ENCODE measurements at regions not wholly inside any gene's neighbourhood (a gene's known extent, or its start where the extent isn't known, plus 50 kb on each side); places are given as distances from the start of the nearest gene placed in this dataset.

DNA sequence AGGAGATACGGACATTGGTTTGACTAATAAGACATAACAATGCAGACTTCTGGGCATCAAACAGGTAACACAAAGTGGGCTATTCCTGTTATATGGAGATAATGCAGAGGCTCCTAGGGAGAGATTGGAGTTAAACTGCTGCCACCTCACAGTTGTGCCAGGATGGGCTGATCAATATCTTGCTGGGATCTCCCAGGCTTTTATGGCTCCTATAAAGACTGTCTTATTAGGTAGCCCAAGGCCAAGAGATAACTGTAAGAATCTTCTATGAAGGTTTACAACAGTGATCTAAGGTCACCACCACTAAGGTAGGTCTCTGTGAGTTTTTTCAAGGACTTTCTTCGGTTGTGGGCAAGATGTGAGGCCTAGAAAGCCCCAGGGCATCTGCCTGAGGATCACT is 345.8 kb downstream of the KLF5 start:
- no peak for ATAC-seq (ENCODE audit: low read depth)
- no peaks in the 10 kb centered on the region for H3K36me3 ChIP-seq (ENCODE audit: control insufficient read depth, insufficient read depth, low read length)
- no peak overlapping the region for H2BK20ac ChIP-seq (ENCODE audit: low read depth, low read length)
- TF ChIP-seq, protein P1, sequence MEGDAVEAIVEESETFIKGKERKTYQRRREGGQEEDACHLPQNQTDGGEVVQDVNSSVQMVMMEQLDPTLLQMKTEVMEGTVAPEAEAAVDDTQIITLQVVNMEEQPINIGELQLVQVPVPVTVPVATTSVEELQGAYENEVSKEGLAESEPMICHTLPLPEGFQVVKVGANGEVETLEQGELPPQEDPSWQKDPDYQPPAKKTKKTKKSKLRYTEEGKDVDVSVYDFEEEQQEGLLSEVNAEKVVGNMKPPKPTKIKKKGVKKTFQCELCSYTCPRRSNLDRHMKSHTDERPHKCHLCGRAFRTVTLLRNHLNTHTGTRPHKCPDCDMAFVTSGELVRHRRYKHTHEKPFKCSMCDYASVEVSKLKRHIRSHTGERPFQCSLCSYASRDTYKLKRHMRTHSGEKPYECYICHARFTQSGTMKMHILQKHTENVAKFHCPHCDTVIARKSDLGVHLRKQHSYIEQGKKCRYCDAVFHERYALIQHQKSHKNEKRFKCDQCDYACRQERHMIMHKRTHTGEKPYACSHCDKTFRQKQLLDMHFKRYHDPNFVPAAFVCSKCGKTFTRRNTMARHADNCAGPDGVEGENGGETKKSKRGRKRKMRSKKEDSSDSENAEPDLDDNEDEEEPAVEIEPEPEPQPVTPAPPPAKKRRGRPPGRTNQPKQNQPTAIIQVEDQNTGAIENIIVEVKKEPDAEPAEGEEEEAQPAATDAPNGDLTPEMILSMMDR (conservative IDR thresholded peaks at IDR 0.05; ENCODE audit: low read depth, low read length): no peak
- TF ChIP-seq MAZ (IDR thresholded peaks at IDR 0.05; ENCODE audit: borderline replicate concordance, low read depth, low read length): no peak
- TF ChIP-seq NFE2L2 (IDR thresholded peaks at IDR 0.05; ENCODE audit: low read depth, low read length): no peak
- TF ChIP-seq, protein P2, sequence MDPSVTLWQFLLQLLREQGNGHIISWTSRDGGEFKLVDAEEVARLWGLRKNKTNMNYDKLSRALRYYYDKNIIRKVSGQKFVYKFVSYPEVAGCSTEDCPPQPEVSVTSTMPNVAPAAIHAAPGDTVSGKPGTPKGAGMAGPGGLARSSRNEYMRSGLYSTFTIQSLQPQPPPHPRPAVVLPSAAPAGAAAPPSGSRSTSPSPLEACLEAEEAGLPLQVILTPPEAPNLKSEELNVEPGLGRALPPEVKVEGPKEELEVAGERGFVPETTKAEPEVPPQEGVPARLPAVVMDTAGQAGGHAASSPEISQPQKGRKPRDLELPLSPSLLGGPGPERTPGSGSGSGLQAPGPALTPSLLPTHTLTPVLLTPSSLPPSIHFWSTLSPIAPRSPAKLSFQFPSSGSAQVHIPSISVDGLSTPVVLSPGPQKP (IDR thresholded peaks at IDR 0.05; ENCODE audit: borderline replicate concordance, low read depth, low read length): no peak
- TF ChIP-seq, protein P3, sequence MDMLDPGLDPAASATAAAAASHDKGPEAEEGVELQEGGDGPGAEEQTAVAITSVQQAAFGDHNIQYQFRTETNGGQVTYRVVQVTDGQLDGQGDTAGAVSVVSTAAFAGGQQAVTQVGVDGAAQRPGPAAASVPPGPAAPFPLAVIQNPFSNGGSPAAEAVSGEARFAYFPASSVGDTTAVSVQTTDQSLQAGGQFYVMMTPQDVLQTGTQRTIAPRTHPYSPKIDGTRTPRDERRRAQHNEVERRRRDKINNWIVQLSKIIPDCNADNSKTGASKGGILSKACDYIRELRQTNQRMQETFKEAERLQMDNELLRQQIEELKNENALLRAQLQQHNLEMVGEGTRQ (IDR thresholded peaks at IDR 0.05; ENCODE audit: low read depth, low read length): no peak
- no peak for TF ChIP-seq SMC3 (IDR thresholded peaks at IDR 0.05; ENCODE audit: low read depth, low read length)
- TF ChIP-seq FOS (IDR thresholded peaks at IDR 0.05; ENCODE audit: low read depth, low read length): no peak
- TF ChIP-seq CEBPB (IDR thresholded peaks at IDR 0.05; ENCODE audit: low read depth, low read length): no peak
- no peak for TF ChIP-seq RFX5 (IDR thresholded peaks at IDR 0.05; ENCODE audit: low read depth, low read length)
- no peak for TF ChIP-seq CHD1 (IDR thresholded peaks at IDR 0.05; ENCODE audit: low read depth, low read length)
- TF ChIP-seq BHLHE40 (IDR thresholded peaks at IDR 0.05; ENCODE audit: low read depth, low read length): no peak
- no peak for TF ChIP-seq MAFK (IDR thresholded peaks at IDR 0.05; ENCODE audit: low read depth, low read length)
- H2AFZ ChIP-seq (replicated peaks; ENCODE audit: low read length, poor library complexity): no peak overlapping the region
- H4K20me1 ChIP-seq (ENCODE audit: insufficient read depth, low read length): no peaks in the 10 kb centered on the region
- H3K18ac ChIP-seq (ENCODE audit: low read depth, low read length): no peak overlapping the region
- CTCF ChIA-PET: no interaction called here
- DNase-seq: no peak
- H3K9me3 ChIP-seq (ENCODE audit: control insufficient read depth, insufficient read depth, low read length): no peaks in the 10 kb centered on the region
- H3K23ac ChIP-seq (ENCODE audit: low read depth, low read length): no peak overlapping the region
- H3K27me3 ChIP-seq (ENCODE audit: control insufficient read depth, insufficient read depth, low read length): peaks cover 6% of the 10 kb centered on the region; the same call in 1 of the 2 replicates
- no TSS peak for BruUV-seq (replicated peaks)
- no peak overlapping the region for H2AK5ac ChIP-seq (ENCODE audit: low read depth, low read length)
- in situ Hi-C loops (cut with MboI; ENCODE audit: low sequenced_read_pairs): no loop called here
- H2BK15ac ChIP-seq (ENCODE audit: low read depth, low read length): no peak overlapping the region
- H2BK120ac ChIP-seq (ENCODE audit: low read depth, low read length): no peak overlapping the region
- no peak overlapping the region for H2BK5ac ChIP-seq (ENCODE audit: low read depth, low read length, poor library complexity, severe bottlenecking)
- no peak overlapping the region for H4K91ac ChIP-seq (ENCODE audit: insufficient read depth, low read depth, low read length)
- H3K4me3 ChIP-seq (ENCODE audit: insufficient read depth, low read depth, low read length): no peak overlapping the region
- no peak overlapping the region for H2AK9ac ChIP-seq (replicated peaks; ENCODE audit: low read depth, low read length, poor library complexity)
- no peak overlapping the region for H3K56ac ChIP-seq (ENCODE audit: extremely low read depth, insufficient read depth, low read length)
- H3K4ac ChIP-seq (ENCODE audit: low read depth, low read length): no peak overlapping the region
- WGBS, 2 experiments (ENCODE audit: extremely low coverage in 2 of 2, insufficient read length in 1 of 2): 60% methylated on average over 1 of the region's 2 CpGs; no CpG with 5 or more reads in 1 of the 2 experiments
- dilution Hi-C loops (cut with HindIII; ENCODE audit: low sequenced_read_pairs, unreplicated experiment): no loop called here
- no peak overlapping the region for H4K5ac ChIP-seq (ENCODE audit: low read depth, low read length)
- H3K4me1 ChIP-seq (ENCODE audit: control insufficient read depth, insufficient read depth, low read length): peaks cover 1% of the 10 kb centered on the region; the same call in 1 of the 2 replicates
- intact Hi-C loops (cut with micrococcal nuclease): no loop called here
- no peaks in the 10 kb centered on the region for H3K79me1 ChIP-seq (ENCODE audit: low read depth in 1 of 2, low read length in 2 of 2)
- no peak overlapping the region for H3K14ac ChIP-seq (replicated peaks; ENCODE audit: low read depth, low read length)
- no peak overlapping the region for H3K4me2 ChIP-seq (ENCODE audit: low read depth, low read length)
- no peak overlapping the region for H3K27ac ChIP-seq (ENCODE audit: insufficient read depth, low read length)
- no peaks in the 10 kb centered on the region for H3K9me1 ChIP-seq (ENCODE audit: insufficient read depth, low read length)
- no peak overlapping the region for H3K9ac ChIP-seq (ENCODE audit: low read depth, low read length)
- POLR2A ChIA-PET (ENCODE audit: unreplicated experiment): no interaction called here
- H4K8ac ChIP-seq (ENCODE audit: low read depth in 2 of 2, low read length in 2 of 2): no peak overlapping the region
